ENCODE measurements at regions not wholly inside any gene's neighbourhood (a gene's known extent, or its start where the extent isn't known, plus 50 kb on each side); places are given as distances from the start of the nearest gene placed in this dataset.

DNA sequence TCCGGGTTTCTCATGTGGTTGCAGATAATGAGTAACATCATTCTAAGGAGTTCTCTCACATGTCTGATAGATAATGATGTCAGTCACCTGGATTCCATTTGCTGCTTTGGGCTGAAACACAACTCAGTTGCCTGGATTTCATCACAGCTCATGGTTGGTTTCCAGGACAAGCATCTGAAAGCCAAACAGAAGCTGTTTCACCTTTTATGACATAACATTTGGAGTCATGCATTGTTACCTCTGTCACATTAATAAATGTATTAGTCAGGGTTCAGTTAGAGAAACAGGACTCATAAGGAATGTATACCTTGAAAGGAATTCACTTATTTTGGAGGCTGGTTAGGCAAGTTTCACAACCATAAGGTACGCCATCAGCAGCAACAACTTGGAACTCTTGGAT is 251.9 kb upstream of the ATXN7L3B start:
- TF ChIP-seq EP300 (IDR thresholded peaks at IDR 0.05), result no peak
- TF ChIP-seq, protein P1, sequence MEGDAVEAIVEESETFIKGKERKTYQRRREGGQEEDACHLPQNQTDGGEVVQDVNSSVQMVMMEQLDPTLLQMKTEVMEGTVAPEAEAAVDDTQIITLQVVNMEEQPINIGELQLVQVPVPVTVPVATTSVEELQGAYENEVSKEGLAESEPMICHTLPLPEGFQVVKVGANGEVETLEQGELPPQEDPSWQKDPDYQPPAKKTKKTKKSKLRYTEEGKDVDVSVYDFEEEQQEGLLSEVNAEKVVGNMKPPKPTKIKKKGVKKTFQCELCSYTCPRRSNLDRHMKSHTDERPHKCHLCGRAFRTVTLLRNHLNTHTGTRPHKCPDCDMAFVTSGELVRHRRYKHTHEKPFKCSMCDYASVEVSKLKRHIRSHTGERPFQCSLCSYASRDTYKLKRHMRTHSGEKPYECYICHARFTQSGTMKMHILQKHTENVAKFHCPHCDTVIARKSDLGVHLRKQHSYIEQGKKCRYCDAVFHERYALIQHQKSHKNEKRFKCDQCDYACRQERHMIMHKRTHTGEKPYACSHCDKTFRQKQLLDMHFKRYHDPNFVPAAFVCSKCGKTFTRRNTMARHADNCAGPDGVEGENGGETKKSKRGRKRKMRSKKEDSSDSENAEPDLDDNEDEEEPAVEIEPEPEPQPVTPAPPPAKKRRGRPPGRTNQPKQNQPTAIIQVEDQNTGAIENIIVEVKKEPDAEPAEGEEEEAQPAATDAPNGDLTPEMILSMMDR (IDR thresholded peaks at IDR 0.05), result no peak

All from tibial nerve (tissue), 4 donors.